BE2C (cell line): ENCODE measurements at regions not wholly inside any gene's neighbourhood (a gene's known extent, or its start where the extent isn't known, plus 50 kb on each side); places are given as distances from the start of the nearest gene placed in this dataset.
"Not testable (repeated sequence)": the region's sequence is repeated elsewhere in the genome, so short reads cannot be mapped to it uniquely, and the experiment has no call there.

Experiments
- DNase-seq: peaks from one replicate; pipeline ENCODE4 v3.0.0-alpha.2; 2020
- H3K27me3 ChIP-seq: fragments of 250-450 bp; sonication (Bioruptor Pico); 2 replicates; pipeline ENCODE4 v1.5.1; 2020; ENCODE audit warnings: mild to moderate bottlenecking
- H3K36me3 ChIP-seq: fragments of 250-450 bp; sonication (Bioruptor Pico); 2 replicates; pipeline ENCODE4 v1.5.1; 2020; ENCODE audit warnings: mild to moderate bottlenecking
- H3K4me1 ChIP-seq: fragments of 250-450 bp; sonication (Bioruptor Pico); 2 replicates; pipeline ENCODE4 v1.5.1; 2020
- H3K4me3 ChIP-seq: 2 replicates; pipeline ENCODE4 v1.5.1; 2011; ENCODE audit warnings: low read depth, low read length
- H3K9me3 ChIP-seq: fragments of 250-450 bp; sonication (Bioruptor Pico); 2 replicates; pipeline ENCODE4 v1.5.1; 2020
- CTCF ChIP-seq: IDR thresholded peaks from 2 replicates; pipeline ENCODE4 v1.5.1; 2012; ENCODE audit warnings: mild to moderate bottlenecking, low read depth, low read length

GRCh38 chr9:110013064-110013463, 194.9 kb downstream of the C9orf152 start:
- no peak for TF ChIP-seq CTCF

GRCh38 chr9:110015759-110016158, 192.2 kb downstream of the C9orf152 start:
- Histone ChIP-seq H3K36me3 (no peaks in the 10 kb centered on the region), H3K9me3 (no peaks in the 10 kb centered on the region), H3K4me1 (no peaks in the 10 kb centered on the region), H3K4me3 (no peak overlapping the region), H3K27me3 (no peaks in the 10 kb centered on the region)
- DNase-seq, result no peak
- TF ChIP-seq CTCF, result no peak

More at GRCh38 chr9:110013064-110013463, 194.9 kb downstream of the C9orf152 start:
- no peak overlapping the region for H3K4me3 ChIP-seq
- no peaks in the 10 kb centered on the region for H3K4me1 ChIP-seq
- no peaks in the 10 kb centered on the region for H3K27me3 ChIP-seq
- no peak for DNase-seq
- H3K9me3 ChIP-seq, result no peaks in the 10 kb centered on the region
- H3K36me3 ChIP-seq, result no peaks in the 10 kb centered on the region

- no peak for TF ChIP-seq CTCF
- no peak overlapping the region for H3K4me3 ChIP-seq
- H3K36me3 ChIP-seq, result no peaks in the 10 kb centered on the region
- H3K9me3 ChIP-seq, result no peaks in the 10 kb centered on the region
- no peaks in the 10 kb centered on the region for H3K4me1 ChIP-seq
- H3K27me3 ChIP-seq, result no peaks in the 10 kb centered on the region
- no peak for DNase-seq
These were observed 191.6 kb downstream of the C9orf152 start for GRCh38 chr9:110016340-110016739.

GRCh38 chr9:110020216-110020615, 187.7 kb downstream of the C9orf152 start:
- not testable (repeated sequence) for DNase-seq, H3K36me3 ChIP-seq, H3K4me3 ChIP-seq, H3K9me3 ChIP-seq, H3K4me1 ChIP-seq, H3K27me3 ChIP-seq

- Histone ChIP-seq H3K9me3 (no peaks in the 10 kb centered on the region), H3K36me3 (no peaks in the 10 kb centered on the region), H3K4me3 (no peak overlapping the region), H3K27me3 (no peaks in the 10 kb centered on the region), H3K4me1 (no peaks in the 10 kb centered on the region)
- TF ChIP-seq CTCF, result no peak
- no peak for DNase-seq
These were observed 186.1 kb downstream of the C9orf152 start for GRCh38 chr9:110021891-110022290.

GRCh38 chr9:110023221-110023620, 184.7 kb downstream of the C9orf152 start:
- H3K4me1 ChIP-seq, DNase-seq, H3K27me3 ChIP-seq, H3K36me3 ChIP-seq, H3K9me3 ChIP-seq, H3K4me3 ChIP-seq: not testable (repeated sequence)

GRCh38 chr9:110025551-110026170, 182.3 kb downstream of the C9orf152 start:
- Histone ChIP-seq H3K4me1 (no peaks in the 10 kb centered on the region), H3K4me3 (no peak overlapping the region), H3K27me3 (no peaks in the 10 kb centered on the region), H3K9me3 (no peaks in the 10 kb centered on the region), H3K36me3 (no peaks in the 10 kb centered on the region)
- TF ChIP-seq CTCF, result no peak
- DNase-seq, result no peak
